ENCODE measurements at regions not wholly inside any gene's neighbourhood (a gene's known extent, or its start where the extent isn't known, plus 50 kb on each side); places are given as distances from the start of the nearest gene placed in this dataset.

- FAIRE-seq (no peak), DNase-seq (ENCODE audit: insufficient read length, low spot score) (no peak)
- no peak for TF ChIP-seq POU2F2 (IDR thresholded peaks at IDR 0.05; ENCODE audit: low read depth, low read length)
- no peak for TF ChIP-seq SPI1 (IDR thresholded peaks at IDR 0.05; ENCODE audit: low read depth, low read length)
- no peak for TF ChIP-seq POLR2AphosphoS5 (IDR thresholded peaks at IDR 0.05; ENCODE audit: low read depth, low read length)
- no peak for TF ChIP-seq POLR2A (IDR thresholded peaks at IDR 0.05; ENCODE audit: low read depth, low read length)
- TF ChIP-seq TAF1 (IDR thresholded peaks at IDR 0.05; ENCODE audit: low read depth, low read length): no peak
- TF ChIP-seq PAX5 (IDR thresholded peaks at IDR 0.05; ENCODE audit: insufficient read depth, low read length, severe bottlenecking): no peak
Observed at GRCh38 chr14:97178781-97179180, 381.6 kb downstream of the VRK1 start.

GRCh38 chr14:97179573-97179972 is 382.4 kb downstream of the VRK1 start:
- no peak for TF ChIP-seq POLR2A (IDR thresholded peaks at IDR 0.05; ENCODE audit: low read depth, low read length)
- no peak for TF ChIP-seq SPI1 (IDR thresholded peaks at IDR 0.05; ENCODE audit: low read depth, low read length)
- no peak for TF ChIP-seq PAX5 (IDR thresholded peaks at IDR 0.05; ENCODE audit: insufficient read depth, low read length, severe bottlenecking)
- no peak for TF ChIP-seq POLR2AphosphoS5 (IDR thresholded peaks at IDR 0.05; ENCODE audit: low read depth, low read length)
- TF ChIP-seq POU2F2 (IDR thresholded peaks at IDR 0.05; ENCODE audit: low read depth, low read length): no peak
- TF ChIP-seq TAF1 (IDR thresholded peaks at IDR 0.05; ENCODE audit: low read depth, low read length): no peak
- FAIRE-seq: peak; percentile 26
- DNase-seq (ENCODE audit: insufficient read length, low spot score): no peak

- FAIRE-seq (no peak), DNase-seq (ENCODE audit: insufficient read length, low spot score) (no peak)
- TF ChIP-seq SPI1 (IDR thresholded peaks at IDR 0.05; ENCODE audit: low read depth, low read length): no peak
- no peak for TF ChIP-seq PAX5 (IDR thresholded peaks at IDR 0.05; ENCODE audit: insufficient read depth, low read length, severe bottlenecking)
- TF ChIP-seq POLR2A (IDR thresholded peaks at IDR 0.05; ENCODE audit: low read depth, low read length): no peak
- TF ChIP-seq TAF1 (IDR thresholded peaks at IDR 0.05; ENCODE audit: low read depth, low read length): no peak
Observed at GRCh38 chr14:97180304-97181200, 383.4 kb downstream of the VRK1 start.

GRCh38 chr14:97185186-97185585 is 388.0 kb downstream of the VRK1 start:
- DNase-seq (ENCODE audit: insufficient read length, low spot score): no peak
- no peak for FAIRE-seq

GRCh38 chr14:97187916-97188315 is 390.7 kb downstream of the VRK1 start:
- DNase-seq (ENCODE audit: insufficient read length, low spot score) (no peak), FAIRE-seq (no peak)
- TF ChIP-seq TAF1 (IDR thresholded peaks at IDR 0.05; ENCODE audit: low read depth, low read length) (no peak), POU2F2 (IDR thresholded peaks at IDR 0.05; ENCODE audit: low read depth, low read length) (no peak), POLR2A (IDR thresholded peaks at IDR 0.05; ENCODE audit: low read depth, low read length) (no peak), SPI1 (IDR thresholded peaks at IDR 0.05; ENCODE audit: low read depth, low read length) (no peak), POLR2AphosphoS5 (IDR thresholded peaks at IDR 0.05; ENCODE audit: low read depth, low read length) (no peak), PAX5 (IDR thresholded peaks at IDR 0.05; ENCODE audit: insufficient read depth, low read length, severe bottlenecking) (no peak)

More at GRCh38 chr14:97185186-97185585, 388.0 kb downstream of the VRK1 start:
- TF ChIP-seq PAX5 (IDR thresholded peaks at IDR 0.05; ENCODE audit: insufficient read depth, low read length, severe bottlenecking) (no peak), SPI1 (IDR thresholded peaks at IDR 0.05; ENCODE audit: low read depth, low read length) (no peak), POLR2A (IDR thresholded peaks at IDR 0.05; ENCODE audit: low read depth, low read length) (no peak), POLR2AphosphoS5 (IDR thresholded peaks at IDR 0.05; ENCODE audit: low read depth, low read length) (no peak), POU2F2 (IDR thresholded peaks at IDR 0.05; ENCODE audit: low read depth, low read length) (no peak), TAF1 (IDR thresholded peaks at IDR 0.05; ENCODE audit: low read depth, low read length) (no peak)

GRCh38 chr14:97196336-97196735 is 399.2 kb downstream of the VRK1 start:
- no peak for TF ChIP-seq TAF1 (IDR thresholded peaks at IDR 0.05; ENCODE audit: low read depth, low read length)
- TF ChIP-seq POLR2AphosphoS5 (IDR thresholded peaks at IDR 0.05; ENCODE audit: low read depth, low read length): no peak
- no peak for TF ChIP-seq POLR2A (IDR thresholded peaks at IDR 0.05; ENCODE audit: low read depth, low read length)
- DNase-seq (ENCODE audit: insufficient read length, low spot score) (no peak), FAIRE-seq (no peak)

GRCh38 chr14:97198813-97199212 is 401.6 kb downstream of the VRK1 start:
- DNase-seq (ENCODE audit: insufficient read length, low spot score) (no peak), FAIRE-seq (no peak)
- TF ChIP-seq POU2F2 (IDR thresholded peaks at IDR 0.05; ENCODE audit: low read depth, low read length): no peak
- TF ChIP-seq SPI1 (IDR thresholded peaks at IDR 0.05; ENCODE audit: low read depth, low read length): no peak
- TF ChIP-seq POLR2AphosphoS5 (IDR thresholded peaks at IDR 0.05; ENCODE audit: low read depth, low read length): no peak
- no peak for TF ChIP-seq TAF1 (IDR thresholded peaks at IDR 0.05; ENCODE audit: low read depth, low read length)
- TF ChIP-seq POLR2A (IDR thresholded peaks at IDR 0.05; ENCODE audit: low read depth, low read length): no peak
- no peak for TF ChIP-seq PAX5 (IDR thresholded peaks at IDR 0.05; ENCODE audit: insufficient read depth, low read length, severe bottlenecking)

- no peak for FAIRE-seq
- no peak for TF ChIP-seq SPI1 (IDR thresholded peaks at IDR 0.05; ENCODE audit: low read depth, low read length)
- no peak for TF ChIP-seq TAF1 (IDR thresholded peaks at IDR 0.05; ENCODE audit: low read depth, low read length)
- TF ChIP-seq POLR2AphosphoS5 (IDR thresholded peaks at IDR 0.05; ENCODE audit: low read depth, low read length): no peak
- TF ChIP-seq POLR2A (IDR thresholded peaks at IDR 0.05; ENCODE audit: low read depth, low read length): no peak
- no peak for TF ChIP-seq POU2F2 (IDR thresholded peaks at IDR 0.05; ENCODE audit: low read depth, low read length)
Observed at GRCh38 chr14:97200245-97200644, 403.1 kb downstream of the VRK1 start.

GRCh38 chr14:97206916-97207315 is 409.7 kb downstream of the VRK1 start:
- no peak for FAIRE-seq
- no peak for TF ChIP-seq POLR2AphosphoS5 (IDR thresholded peaks at IDR 0.05; ENCODE audit: low read depth, low read length)
- TF ChIP-seq POU2F2 (IDR thresholded peaks at IDR 0.05; ENCODE audit: low read depth, low read length): no peak
- no peak for TF ChIP-seq POLR2A (IDR thresholded peaks at IDR 0.05; ENCODE audit: low read depth, low read length)
- no peak for TF ChIP-seq SPI1 (IDR thresholded peaks at IDR 0.05; ENCODE audit: low read depth, low read length)
- no peak for TF ChIP-seq TAF1 (IDR thresholded peaks at IDR 0.05; ENCODE audit: low read depth, low read length)
- no peak for TF ChIP-seq PAX5 (IDR thresholded peaks at IDR 0.05; ENCODE audit: insufficient read depth, low read length, severe bottlenecking)
- DNase-seq (ENCODE audit: insufficient read length, low spot score): no peak

More at GRCh38 chr14:97200245-97200644, 403.1 kb downstream of the VRK1 start:
- DNase-seq (ENCODE audit: insufficient read length, low spot score): no peak

Measured in GM12891 (cell line).